Cardiac fibroblast (primary cell): ENCODE measurements at regions not wholly inside any gene's neighbourhood (a gene's known extent, or its start where the extent isn't known, plus 50 kb on each side); places are given as distances from the start of the nearest gene placed in this dataset.

Experiments used
- DNase-seq, 2 donors: peaks; one replicate each; pipeline versions ENCODE4 v3.0.0 to v3.0.0-alpha.2; 2010; ENCODE audit warnings: low read depth in 2 of 2
- H3K4me3 ChIP-seq, 2 donors: replicated peaks in 1 of 2; 1 replicate in 1 of 2; 2 replicates in 1 of 2; pipeline ENCODE4 v1.5.1; 2011; ENCODE audit warnings: low read depth in 2 of 2, low read length in 2 of 2, mild to moderate bottlenecking in 2 of 2, moderate library complexity in 1 of 2
- CTCF ChIP-seq: IDR thresholded peaks from one replicate; pipeline ENCODE4 v1.5.1; 2011; ENCODE audit warnings: low read depth, mild to moderate bottlenecking, low read length, inconsistent platforms

GRCh38 chr1:221796700-221797099 lies 54.8 kb upstream of the DUSP10 start:
- TF ChIP-seq CTCF: no peak
- H3K4me3 ChIP-seq: no peak overlapping the region
- no peak for DNase-seq

GRCh38 chr1:221795380-221795779 lies 53.5 kb upstream of the DUSP10 start:
- no peak for DNase-seq
- TF ChIP-seq CTCF: no peak
- no peak overlapping the region for H3K4me3 ChIP-seq

- DNase-seq: no peak
- TF ChIP-seq CTCF: no peak
Observed at GRCh38 chr1:221794935-221795334, 53.0 kb upstream of the DUSP10 start.

GRCh38 chr1:221794079-221794670 lies 52.3 kb upstream of the DUSP10 start:
- no peak for TF ChIP-seq CTCF
- no peak overlapping the region for H3K4me3 ChIP-seq
- peak in 1 of 2 donors; percentile 48 for DNase-seq

More at GRCh38 chr1:221794935-221795334, 53.0 kb upstream of the DUSP10 start:
- no peak overlapping the region for H3K4me3 ChIP-seq

GRCh38 chr1:221793439-221794078 lies 51.7 kb upstream of the DUSP10 start:
- no peak for TF ChIP-seq CTCF
- DNase-seq: no peak
- no peak overlapping the region for H3K4me3 ChIP-seq

GRCh38 chr1:221791846-221792245 lies 50.0 kb upstream of the DUSP10 start:
- H3K4me3 ChIP-seq: no peak overlapping the region
- no peak for DNase-seq
- TF ChIP-seq CTCF: no peak
